MG63 (cell line): ENCODE measurements at regions not wholly inside any gene's neighbourhood (a gene's known extent, or its start where the extent isn't known, plus 50 kb on each side); places are given as distances from the start of the nearest gene placed in this dataset.
A peak's percentile ranks its signal among the peaks of the same experiment; 100 is the strongest.
"Not testable (repeated sequence)": the region's sequence is repeated elsewhere in the genome, so short reads cannot be mapped to it uniquely, and the experiment has no call there.

Experiments used
- DNase-seq: peaks from one replicate; pipeline ENCODE4 v3.0.0-alpha.2; 2020
- H3K27me3 ChIP-seq: fragments of 250-450 bp; sonication (Bioruptor Pico); 2 replicates; pipeline ENCODE4 v1.5.1; 2020; ENCODE audit warnings: mild to moderate bottlenecking, moderate library complexity
- H3K36me3 ChIP-seq: fragments of 250-450 bp; sonication (Bioruptor Pico); 2 replicates; pipeline ENCODE4 v1.5.1; 2020; ENCODE audit warnings: mild to moderate bottlenecking, moderate library complexity
- H3K4me3 ChIP-seq: fragments of 250-450 bp; sonication (Bioruptor Pico); 2 replicates; pipeline ENCODE4 v1.5.1; 2020; ENCODE audit warnings: mild to moderate bottlenecking, moderate library complexity
- H3K9me3 ChIP-seq: fragments of 250-450 bp; sonication (Bioruptor Pico); 2 replicates; pipeline ENCODE4 v1.5.1; 2020; ENCODE audit warnings: mild to moderate bottlenecking, moderate library complexity

- H3K9me3 ChIP-seq = no peaks in the 10 kb centered on the region
- no peaks in the 10 kb centered on the region; the same call in 1 of the 2 replicates for H3K27me3 ChIP-seq
- H3K36me3 ChIP-seq = no peaks in the 10 kb centered on the region
- no peak for DNase-seq
- no peak overlapping the region for H3K4me3 ChIP-seq
These were observed 52.9 kb upstream of the HDDC2 start for GRCh38 chr6:125354649-125355048.

- Histone ChIP-seq H3K27me3 (no peaks in the 10 kb centered on the region), H3K4me3 (no peak overlapping the region), H3K36me3 (no peaks in the 10 kb centered on the region), H3K9me3 (no peaks in the 10 kb centered on the region)
- DNase-seq = no peak
These were observed 55.1 kb upstream of the HDDC2 start for GRCh38 chr6:125356884-125357283.

GRCh38 chr6:125357515-125358256 lies 55.9 kb upstream of the HDDC2 start:
- Histone ChIP-seq H3K27me3 (no peaks in the 10 kb centered on the region), H3K9me3 (no peaks in the 10 kb centered on the region), H3K36me3 (no peaks in the 10 kb centered on the region), H3K4me3 (no peak overlapping the region)
- no peak for DNase-seq

GRCh38 chr6:125358898-125359297 lies 57.1 kb upstream of the HDDC2 start:
- no peaks in the 10 kb centered on the region for H3K36me3 ChIP-seq
- no peak overlapping the region for H3K4me3 ChIP-seq
- no peak for DNase-seq
- no peaks in the 10 kb centered on the region for H3K9me3 ChIP-seq
- no peaks in the 10 kb centered on the region for H3K27me3 ChIP-seq

GRCh38 chr6:125361868-125362267 lies 60.1 kb upstream of the HDDC2 start:
- no peaks in the 10 kb centered on the region for H3K27me3 ChIP-seq
- no peaks in the 10 kb centered on the region for H3K36me3 ChIP-seq
- no peak for DNase-seq
- no peak overlapping the region for H3K4me3 ChIP-seq
- H3K9me3 ChIP-seq = no peaks in the 10 kb centered on the region

- DNase-seq = peak; percentile 30
- no peaks in the 10 kb centered on the region for H3K27me3 ChIP-seq
These were observed 61.5 kb upstream of the HDDC2 start for GRCh38 chr6:125363039-125363823.

GRCh38 chr6:125363824-125364165 lies 62.0 kb upstream of the HDDC2 start:
- H3K9me3 ChIP-seq = no peaks in the 10 kb centered on the region
- no peak for DNase-seq
- no peaks in the 10 kb centered on the region for H3K36me3 ChIP-seq
- H3K27me3 ChIP-seq = no peaks in the 10 kb centered on the region
- no peak overlapping the region for H3K4me3 ChIP-seq

More at GRCh38 chr6:125363039-125363823, 61.5 kb upstream of the HDDC2 start:
- Histone ChIP-seq H3K4me3 (peak overlapping the region; percentile 21), H3K36me3 (no peaks in the 10 kb centered on the region), H3K9me3 (no peaks in the 10 kb centered on the region)

- no peaks in the 10 kb centered on the region for H3K36me3 ChIP-seq
- no peak overlapping the region for H3K4me3 ChIP-seq
- no peak for DNase-seq
- H3K27me3 ChIP-seq = no peaks in the 10 kb centered on the region
- H3K9me3 ChIP-seq = no peaks in the 10 kb centered on the region
These were observed 63.5 kb upstream of the HDDC2 start for GRCh38 chr6:125365230-125365629.

- DNase-seq = no peak
- H3K27me3 ChIP-seq = no peaks in the 10 kb centered on the region
- H3K4me3 ChIP-seq = no peak overlapping the region
- no peaks in the 10 kb centered on the region for H3K9me3 ChIP-seq
- H3K36me3 ChIP-seq = no peaks in the 10 kb centered on the region
These were observed 65.4 kb upstream of the HDDC2 start for GRCh38 chr6:125367036-125367782.

- Histone ChIP-seq H3K4me3 (no peak overlapping the region), H3K27me3 (0 out of 2 replicates have a peak, but pooled peaks cover 2% of the 10 kb centered on the region), H3K9me3 (no peaks in the 10 kb centered on the region), H3K36me3 (no peaks in the 10 kb centered on the region)
- DNase-seq = no peak
These were observed 68.6 kb upstream of the HDDC2 start for GRCh38 chr6:125370343-125370742.

- H3K27me3 ChIP-seq = peaks cover 2% of the 10 kb centered on the region
- no peaks in the 10 kb centered on the region for H3K9me3 ChIP-seq
- no peak overlapping the region for H3K4me3 ChIP-seq
- H3K36me3 ChIP-seq = no peaks in the 10 kb centered on the region
- DNase-seq = no peak
These were observed 73.2 kb upstream of the HDDC2 start for GRCh38 chr6:125375013-125375412.

- peaks cover 2% of the 10 kb centered on the region for H3K27me3 ChIP-seq
- DNase-seq = no peak
- no peaks in the 10 kb centered on the region for H3K9me3 ChIP-seq
- no peaks in the 10 kb centered on the region for H3K36me3 ChIP-seq
- no peak overlapping the region for H3K4me3 ChIP-seq
These were observed 74.1 kb upstream of the HDDC2 start for GRCh38 chr6:125375821-125376220.

GRCh38 chr6:125377621-125378020 lies 75.9 kb upstream of the HDDC2 start:
- Histone ChIP-seq H3K36me3 (no peaks in the 10 kb centered on the region), H3K9me3 (no peaks in the 10 kb centered on the region), H3K27me3 (peaks cover 2% of the 10 kb centered on the region), H3K4me3 (no peak overlapping the region)
- no peak for DNase-seq

GRCh38 chr6:125379174-125379573 lies 77.4 kb upstream of the HDDC2 start:
- H3K4me3 ChIP-seq = no peak overlapping the region
- DNase-seq = no peak

GRCh38 chr6:125380474-125380873 lies 78.7 kb upstream of the HDDC2 start:
- Histone ChIP-seq H3K4me3 (no peak overlapping the region), H3K9me3 (no peaks in the 10 kb centered on the region)

More at GRCh38 chr6:125379174-125379573, 77.4 kb upstream of the HDDC2 start:
- H3K27me3 ChIP-seq = no peaks in the 10 kb centered on the region; the same call in none of the 2 replicates
- no peaks in the 10 kb centered on the region for H3K9me3 ChIP-seq
- no peaks in the 10 kb centered on the region for H3K36me3 ChIP-seq

GRCh38 chr6:125386337-125386736 lies 84.6 kb upstream of the HDDC2 start:
- DNase-seq, H3K9me3 ChIP-seq, H3K4me3 ChIP-seq, H3K36me3 ChIP-seq, H3K27me3 ChIP-seq: not testable (repeated sequence)

More at GRCh38 chr6:125380474-125380873, 78.7 kb upstream of the HDDC2 start:
- no peak for DNase-seq
- H3K27me3 ChIP-seq = no peaks in the 10 kb centered on the region; the same call in none of the 2 replicates
- no peaks in the 10 kb centered on the region for H3K36me3 ChIP-seq

GRCh38 chr6:125392682-125393081 lies 90.9 kb upstream of the HDDC2 start:
- no peaks in the 10 kb centered on the region for H3K9me3 ChIP-seq
- no peaks in the 10 kb centered on the region for H3K36me3 ChIP-seq
- no peaks in the 10 kb centered on the region for H3K27me3 ChIP-seq
- DNase-seq = no peak
- H3K4me3 ChIP-seq = no peak overlapping the region
